Lower lobe of right lung (tissue), 2 donors: ENCODE measurements at regions not wholly inside any gene's neighbourhood (a gene's known extent, or its start where the extent isn't known, plus 50 kb on each side); places are given as distances from the start of the nearest gene placed in this dataset.

ENCODE experiments used
- ATAC-seq, 2 donors: fragments of 200-7000 bp; cut with Tn5 transposase; one replicate each; pipeline ENCODE4 v1.9.1; 2020 to 2022; ENCODE audit warnings: mild to moderate bottlenecking in 2 of 2, moderate library complexity in 2 of 2
- DNase-seq: peaks from one replicate; pipeline ENCODE4 v3.0.0-alpha.2; 2020
- H3K27ac ChIP-seq: fragments of 200-600 bp; one replicate; pipeline ENCODE4 v1.8.0; 2022
- H3K27me3 ChIP-seq: fragments of 200-600 bp; one replicate; pipeline ENCODE4 v1.8.0; 2022; ENCODE audit warnings: low read depth
- H3K36me3 ChIP-seq: fragments of 200-600 bp; one replicate; pipeline ENCODE4 v1.8.0; 2022; ENCODE audit warnings: mild to moderate bottlenecking
- H3K4me1 ChIP-seq: fragments of 200-600 bp; one replicate; pipeline ENCODE4 v1.8.0; 2022
- H3K4me3 ChIP-seq: fragments of 200-600 bp; one replicate; pipeline ENCODE4 v1.8.0; 2022; ENCODE audit warnings: mild to moderate bottlenecking
- H3K9me3 ChIP-seq: fragments of 200-600 bp; one replicate; pipeline ENCODE4 v1.8.0; 2022
- CTCF ChIP-seq: fragments of 200-600 bp; IDR thresholded peaks from one replicate; pipeline ENCODE4 v1.8.0; 2022; ENCODE audit warnings: antibody characterized with exemption, mild to moderate bottlenecking
- intact Hi-C: fragments of 100-400 bp; cut with DNase I; formaldehyde crosslinking; loops from one replicate; pipeline ENCODE4 v1.11.0; 2022
- donor health status: DM: no; HTN: yes; CAD: no; lungs with severe emphysema.

GRCh38 chr2:2664989-2665833, 334.1 kb upstream of the MYT1L start:
- Histone ChIP-seq H3K9me3 (no peaks in the 10 kb centered on the region), H3K4me1 (no peaks in the 10 kb centered on the region), H3K27me3 (no peaks in the 10 kb centered on the region), H3K27ac (no peak overlapping the region), H3K4me3 (no peak overlapping the region), H3K36me3 (no peaks in the 10 kb centered on the region)
- DNase-seq (no peak), ATAC-seq (peak in 1 of 2 donors; percentile 6)
- intact Hi-C loops, result no loop called here
- no peak for TF ChIP-seq CTCF

- ATAC-seq, result no peak
- H3K27ac ChIP-seq, result no peak overlapping the region
- intact Hi-C loops, result no loop called here
- no peaks in the 10 kb centered on the region for H3K36me3 ChIP-seq
- no peak for TF ChIP-seq CTCF
- H3K9me3 ChIP-seq, result no peaks in the 10 kb centered on the region
- H3K4me3 ChIP-seq, result no peak overlapping the region
- no peaks in the 10 kb centered on the region for H3K4me1 ChIP-seq
- no peaks in the 10 kb centered on the region for H3K27me3 ChIP-seq
- DNase-seq, result no peak
Observed at GRCh38 chr2:2663401-2664036, 332.4 kb upstream of the MYT1L start.

GRCh38 chr2:2662847-2663356, 331.8 kb upstream of the MYT1L start:
- TF ChIP-seq CTCF, result no peak
- Histone ChIP-seq H3K27ac (no peak overlapping the region), H3K4me1 (no peaks in the 10 kb centered on the region), H3K36me3 (no peaks in the 10 kb centered on the region), H3K4me3 (no peak overlapping the region), H3K9me3 (no peaks in the 10 kb centered on the region), H3K27me3 (no peaks in the 10 kb centered on the region)
- DNase-seq (no peak), ATAC-seq (no peak)
- intact Hi-C loops, result no loop called here

- H3K36me3 ChIP-seq, result no peaks in the 10 kb centered on the region
- no peaks in the 10 kb centered on the region for H3K4me1 ChIP-seq
- ATAC-seq (peak in 1 of 2 donors; percentile 5), DNase-seq (no peak)
- no peak overlapping the region for H3K27ac ChIP-seq
- TF ChIP-seq CTCF, result no peak
- no peak overlapping the region for H3K4me3 ChIP-seq
- intact Hi-C loops, result no loop called here
- no peaks in the 10 kb centered on the region for H3K27me3 ChIP-seq
- H3K9me3 ChIP-seq, result no peaks in the 10 kb centered on the region
Observed at GRCh38 chr2:2662037-2662846, 331.2 kb upstream of the MYT1L start.

- no peak for DNase-seq
Observed at GRCh38 chr2:2660789-2661355, 329.8 kb upstream of the MYT1L start.

More at GRCh38 chr2:2660789-2661355, 329.8 kb upstream of the MYT1L start:
- Histone ChIP-seq H3K9me3 (no peaks in the 10 kb centered on the region), H3K4me1 (no peaks in the 10 kb centered on the region), H3K4me3 (no peak overlapping the region), H3K36me3 (no peaks in the 10 kb centered on the region), H3K27ac (no peak overlapping the region), H3K27me3 (no peaks in the 10 kb centered on the region)
- TF ChIP-seq CTCF, result no peak
- ATAC-seq, result no peak
- intact Hi-C loops, result no loop called here
